Activated CD4-positive, alpha-beta T cell treated with anti-CD3 and anti-CD28 coated beads, Interleukin-2, amount 50 U/mL, for 24 hours (primary cell): ENCODE measurements at regions not wholly inside any gene's neighbourhood (a gene's known extent, or its start where the extent isn't known, plus 50 kb on each side); places are given as distances from the start of the nearest gene placed in this dataset.

Experiments used
- DNase-seq, 2 donors: peaks; one replicate each; pipeline ENCODE4 v3.0.0-alpha.2; 2020; ENCODE audit warnings: low read depth in 1 of 2, low spot score in 1 of 2

GRCh38 chr6:44634321-44634720, 246.8 kb downstream of the CDC5L start:
- DNase-seq, result no peak

- DNase-seq, result no peak
Measured at GRCh38 chr6:44635486-44635885, 248.0 kb downstream of the CDC5L start.

- DNase-seq, result no peak
Measured at GRCh38 chr6:44636561-44637248, 249.2 kb downstream of the CDC5L start.

- no peak for DNase-seq
Measured at GRCh38 chr6:44641344-44642031, 254.0 kb downstream of the CDC5L start.

- no peak for DNase-seq
Measured at GRCh38 chr6:44642349-44642748, 254.8 kb downstream of the CDC5L start.

GRCh38 chr6:44642870-44643522, 255.5 kb downstream of the CDC5L start:
- DNase-seq, result peak in 1 of 2 donors; percentile 20

- DNase-seq, result no peak
Measured at GRCh38 chr6:44645276-44645675, 257.8 kb downstream of the CDC5L start.

DNA sequence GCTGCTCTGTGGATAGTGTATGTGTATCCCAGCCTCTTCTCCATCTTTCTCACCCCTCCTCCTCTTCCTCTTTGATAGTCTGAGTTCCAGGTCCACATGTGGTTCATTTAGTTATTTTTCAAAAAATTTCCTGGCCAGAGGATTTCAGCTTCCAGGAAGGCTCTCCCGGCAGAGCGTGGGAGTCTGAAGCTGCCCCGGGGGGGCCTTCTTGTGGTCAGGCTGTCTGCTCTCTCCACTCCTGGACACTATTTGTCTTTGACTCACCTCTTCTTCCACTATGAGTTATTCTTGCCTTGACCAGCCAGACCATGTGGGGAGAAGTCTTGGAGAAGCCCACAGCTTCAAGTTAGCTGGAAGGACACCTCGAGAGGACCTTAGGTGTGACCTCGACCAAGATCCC, 258.8 kb downstream of the CDC5L start:
- no peak for DNase-seq

DNA sequence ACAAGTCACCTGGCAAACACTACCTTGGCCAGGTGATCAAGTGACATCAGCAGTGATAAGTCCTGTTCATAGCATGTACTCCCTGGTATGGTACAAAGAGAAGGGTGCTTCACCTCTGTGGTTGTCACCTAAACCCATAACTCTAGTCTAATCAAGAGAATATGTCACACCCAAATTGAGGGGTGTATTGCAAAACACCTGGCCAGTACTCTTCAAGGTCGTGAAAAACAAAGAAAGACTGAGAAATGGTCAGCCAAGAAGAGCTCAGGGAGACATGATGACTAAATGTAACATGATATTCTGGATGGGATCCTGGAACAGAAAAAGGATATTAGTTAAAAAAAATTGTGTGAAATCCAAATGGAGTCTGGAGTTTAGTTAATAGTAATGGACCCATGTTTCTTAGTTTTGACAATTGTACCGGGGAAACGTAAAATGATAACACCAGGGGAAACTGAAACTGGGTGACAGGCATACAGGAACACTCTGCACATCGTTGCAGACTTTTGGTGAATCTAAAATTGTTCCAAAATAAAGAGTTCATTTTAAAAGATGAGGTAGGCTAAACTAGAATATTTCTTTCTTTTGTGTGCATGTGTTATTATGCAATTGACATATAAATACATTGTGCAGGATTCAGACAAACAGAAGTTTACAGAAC, 262.0 kb downstream of the CDC5L start:
- no peak for DNase-seq

- no peak for DNase-seq
Measured at GRCh38 chr6:44650495-44650894, 263.0 kb downstream of the CDC5L start.

- DNase-seq, result no peak
Measured at GRCh38 chr6:44650947-44651346, 263.4 kb downstream of the CDC5L start.

- DNase-seq, result no peak
Measured at GRCh38 chr6:44651604-44652003, 264.1 kb downstream of the CDC5L start.

DNA sequence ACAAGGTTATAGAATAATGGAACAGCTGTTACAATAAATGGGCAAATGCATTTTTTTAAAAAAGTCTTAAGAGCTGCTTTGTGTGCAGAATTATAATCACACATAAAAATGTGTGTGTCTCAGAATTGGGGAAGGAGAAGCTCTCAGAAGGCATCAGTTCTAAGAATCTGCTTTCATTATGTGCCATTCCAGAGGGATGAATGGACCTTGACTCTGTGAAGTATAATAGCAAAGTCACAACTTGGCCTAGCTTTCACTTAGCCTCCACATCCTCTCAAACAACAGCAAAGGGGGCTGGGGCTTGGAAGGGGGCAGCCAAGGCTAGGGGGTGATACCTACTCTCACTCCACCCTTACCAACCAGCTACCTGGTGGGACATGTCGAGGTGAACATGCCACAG, 265.0 kb downstream of the CDC5L start:
- DNase-seq, result no peak

- no peak for DNase-seq
Measured at GRCh38 chr6:44653091-44653490, 265.6 kb downstream of the CDC5L start.

DNA sequence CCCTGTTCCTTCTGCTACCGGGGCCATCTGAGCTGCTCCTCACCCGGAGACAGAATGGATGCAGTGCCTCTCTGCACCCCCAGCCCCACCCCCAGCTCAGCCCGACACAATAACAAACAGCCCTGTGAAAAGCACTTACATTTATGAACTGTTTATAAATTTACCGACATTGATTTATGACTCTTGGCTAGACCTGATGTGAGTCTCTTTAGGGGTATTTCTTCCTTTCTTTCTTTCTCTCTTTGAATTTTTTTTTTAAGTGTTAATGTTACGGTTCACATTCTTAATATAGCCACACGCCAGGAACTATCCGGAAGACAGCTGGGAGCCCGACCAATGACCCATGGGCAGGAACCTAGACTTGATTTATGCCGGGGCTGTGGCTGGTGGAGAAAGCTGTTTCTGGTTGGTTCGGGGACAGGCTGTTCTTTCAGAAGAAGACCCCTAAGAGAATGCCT, 266.3 kb downstream of the CDC5L start:
- no peak for DNase-seq

DNA sequence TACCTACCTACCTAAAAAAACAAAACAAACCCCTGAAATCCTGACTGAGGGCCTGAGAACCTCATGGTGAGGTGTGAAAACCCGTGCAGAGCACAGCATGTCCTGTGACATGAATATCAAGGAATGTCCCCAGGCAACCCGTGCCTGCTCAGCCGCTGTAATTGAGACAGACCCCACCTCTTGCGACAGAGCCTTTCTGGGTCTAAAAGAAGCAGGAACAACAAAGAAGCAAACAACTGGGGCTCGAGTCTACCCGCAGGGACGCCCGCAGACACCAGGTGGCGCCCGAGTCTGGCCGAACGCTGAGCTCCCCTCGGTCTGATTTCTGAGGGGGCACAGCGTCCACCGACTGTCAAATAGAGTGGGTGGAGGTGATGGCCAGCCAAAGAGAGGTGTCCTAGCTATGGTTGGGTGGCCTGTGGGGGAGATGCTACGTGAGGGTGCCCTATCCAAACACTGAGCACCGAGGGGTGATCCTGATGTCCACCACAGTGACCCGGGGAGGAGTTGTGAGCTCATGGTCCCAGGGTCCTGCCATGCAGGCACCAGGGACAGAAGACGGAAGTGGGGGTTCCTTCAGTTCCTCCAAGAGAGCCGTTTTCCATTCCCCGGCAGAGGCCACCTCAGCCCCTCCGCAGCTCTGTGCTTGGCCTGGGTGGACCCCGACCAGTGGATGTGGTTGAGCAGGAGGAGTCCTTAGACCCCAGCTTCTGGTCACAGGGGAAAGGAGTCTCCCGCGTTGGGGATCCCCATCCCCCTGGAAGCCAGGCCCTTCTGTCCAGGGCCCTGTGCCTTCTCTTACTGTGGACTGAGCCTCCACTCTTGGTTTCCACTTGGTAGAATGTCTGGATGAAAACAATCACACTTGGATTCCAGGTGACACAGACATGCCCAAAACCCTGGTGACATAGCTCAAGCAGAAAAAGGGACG, 268.2 kb downstream of the CDC5L start:
- DNase-seq, result peak; percentile 66

DNA sequence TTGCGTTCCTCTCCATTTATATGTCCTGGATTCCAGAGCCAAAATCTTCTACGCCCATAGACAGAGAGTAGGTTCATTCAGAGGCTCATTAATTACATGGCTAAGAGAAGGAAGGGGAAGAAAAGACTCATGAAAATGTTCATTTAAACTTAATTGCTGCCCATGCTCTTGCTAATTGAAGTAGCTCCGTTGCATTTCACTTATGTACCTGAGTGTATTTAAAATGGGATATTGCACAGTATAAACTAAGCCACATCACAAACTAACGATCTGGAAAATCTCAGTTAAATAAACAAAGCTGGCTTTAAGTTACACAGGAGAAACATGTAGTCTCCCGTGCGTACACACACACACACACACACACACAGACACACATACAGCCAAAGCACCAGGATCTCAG, 269.2 kb downstream of the CDC5L start:
- no peak for DNase-seq

GRCh38 chr6:44657206-44657819, 269.8 kb downstream of the CDC5L start:
- no peak for DNase-seq

- DNase-seq, result no peak
Measured at GRCh38 chr6:44658571-44658970, 271.1 kb downstream of the CDC5L start.

- no peak for DNase-seq
Measured at GRCh38 chr6:44659726-44660125, 272.2 kb downstream of the CDC5L start.
